ENCODE measurements at regions not wholly inside any gene's neighbourhood (a gene's known extent, or its start where the extent isn't known, plus 50 kb on each side); places are given as distances from the start of the nearest gene placed in this dataset.
A peak's percentile ranks its signal among the peaks of the same experiment; 100 is the strongest.

DNA sequence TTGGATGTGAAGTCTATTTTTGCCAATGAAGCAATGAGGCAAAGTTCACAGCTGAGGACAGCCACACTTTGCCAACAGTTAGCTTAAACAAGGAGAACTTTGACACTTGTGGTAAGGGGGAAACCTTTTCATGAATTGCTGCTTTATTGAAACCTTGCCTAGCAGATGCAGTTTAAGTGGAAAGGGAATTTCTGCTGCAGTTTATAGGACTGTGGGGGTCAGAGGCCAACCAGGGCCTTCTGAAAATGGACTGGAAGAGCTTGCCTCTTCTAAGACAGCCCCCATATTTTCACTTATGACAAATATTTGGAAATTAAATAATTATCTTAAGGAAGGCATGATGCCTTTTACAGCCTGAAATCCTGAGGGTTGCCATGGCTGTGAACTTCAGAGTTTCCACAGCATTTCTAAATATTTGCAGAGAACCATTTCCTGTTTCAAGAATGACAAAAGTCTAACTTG is 550.3 kb downstream of the RAB28 start (continued):
- TF ChIP-seq, protein P1, sequence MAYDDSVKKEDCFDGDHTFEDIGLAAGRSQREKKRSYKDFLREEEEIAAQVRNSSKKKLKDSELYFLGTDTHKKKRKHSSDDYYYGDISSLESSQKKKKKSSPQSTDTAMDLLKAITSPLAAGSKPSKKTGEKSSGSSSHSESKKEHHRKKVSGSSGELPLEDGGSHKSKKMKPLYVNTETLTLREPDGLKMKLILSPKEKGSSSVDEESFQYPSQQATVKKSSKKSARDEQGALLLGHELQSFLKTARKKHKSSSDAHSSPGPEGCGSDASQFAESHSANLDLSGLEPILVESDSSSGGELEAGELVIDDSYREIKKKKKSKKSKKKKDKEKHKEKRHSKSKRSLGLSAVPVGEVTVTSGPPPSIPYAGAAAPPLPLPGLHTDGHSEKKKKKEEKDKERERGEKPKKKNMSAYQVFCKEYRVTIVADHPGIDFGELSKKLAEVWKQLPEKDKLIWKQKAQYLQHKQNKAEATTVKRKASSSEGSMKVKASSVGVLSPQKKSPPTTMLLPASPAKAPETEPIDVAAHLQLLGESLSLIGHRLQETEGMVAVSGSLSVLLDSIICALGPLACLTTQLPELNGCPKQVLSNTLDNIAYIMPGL (CRISPR knock-in tag; IDR thresholded peaks at IDR 0.05; ENCODE audit: borderline replicate concordance in 1 of 2, low read depth in 1 of 2): no peak
- TF ChIP-seq ZNF883 (CRISPR knock-in tag; IDR thresholded peaks at IDR 0.05; ENCODE audit: not compliant biosample characterization): no peak
- no peak for TF ChIP-seq ATRX (CRISPR knock-in tag; IDR thresholded peaks at IDR 0.05; ENCODE audit: borderline replicate concordance)
- TF ChIP-seq ARID2 (CRISPR knock-in tag; IDR thresholded peaks at IDR 0.05; ENCODE audit: borderline replicate concordance): no peak
- peak; percentile 66; the same call in 1 of the 2 replicates for TF ChIP-seq SOX13 (IDR thresholded peaks at IDR 0.05)
- peak in 1 of 2 experiments; percentile 91; a peak in 2 of 4 replicates for TF ChIP-seq SOX13 (CRISPR knock-in tag; conservative IDR thresholded peaks at IDR 0.05 in 1 of 2, IDR thresholded peaks at IDR 0.05 in 1 of 2)
- 0 out of 2 replicates have a peak, but pooled peaks have one; percentile 35 for TF ChIP-seq ZFP1 (CRISPR knock-in tag; IDR thresholded peaks at IDR 0.05)
- TF ChIP-seq REPIN1 (CRISPR knock-in tag; IDR thresholded peaks at IDR 0.05; ENCODE audit: borderline replicate concordance, low read depth): 0 out of 2 replicates have a peak, but pooled peaks have one; percentile 25
- TF ChIP-seq NFE2 (CRISPR knock-in tag; IDR thresholded peaks at IDR 0.05): no peak
- TF ChIP-seq, protein P2, sequence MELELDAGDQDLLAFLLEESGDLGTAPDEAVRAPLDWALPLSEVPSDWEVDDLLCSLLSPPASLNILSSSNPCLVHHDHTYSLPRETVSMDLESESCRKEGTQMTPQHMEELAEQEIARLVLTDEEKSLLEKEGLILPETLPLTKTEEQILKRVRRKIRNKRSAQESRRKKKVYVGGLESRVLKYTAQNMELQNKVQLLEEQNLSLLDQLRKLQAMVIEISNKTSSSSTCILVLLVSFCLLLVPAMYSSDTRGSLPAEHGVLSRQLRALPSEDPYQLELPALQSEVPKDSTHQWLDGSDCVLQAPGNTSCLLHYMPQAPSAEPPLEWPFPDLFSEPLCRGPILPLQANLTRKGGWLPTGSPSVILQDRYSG (CRISPR knock-in tag; IDR thresholded peaks at IDR 0.05): no peak
- TF ChIP-seq GTF3A (CRISPR knock-in tag; conservative IDR thresholded peaks at IDR 0.05): no peak
- TF ChIP-seq, protein P3, sequence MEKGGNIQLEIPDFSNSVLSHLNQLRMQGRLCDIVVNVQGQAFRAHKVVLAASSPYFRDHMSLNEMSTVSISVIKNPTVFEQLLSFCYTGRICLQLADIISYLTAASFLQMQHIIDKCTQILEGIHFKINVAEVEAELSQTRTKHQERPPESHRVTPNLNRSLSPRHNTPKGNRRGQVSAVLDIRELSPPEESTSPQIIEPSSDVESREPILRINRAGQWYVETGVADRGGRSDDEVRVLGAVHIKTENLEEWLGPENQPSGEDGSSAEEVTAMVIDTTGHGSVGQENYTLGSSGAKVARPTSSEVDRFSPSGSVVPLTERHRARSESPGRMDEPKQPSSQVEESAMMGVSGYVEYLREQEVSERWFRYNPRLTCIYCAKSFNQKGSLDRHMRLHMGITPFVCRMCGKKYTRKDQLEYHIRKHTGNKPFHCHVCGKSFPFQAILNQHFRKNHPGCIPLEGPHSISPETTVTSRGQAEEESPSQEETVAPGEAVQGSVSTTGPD (CRISPR knock-in tag; IDR thresholded peaks at IDR 0.05): peak; percentile 95
- no peak for TF ChIP-seq ZNF432 (CRISPR knock-in tag; IDR thresholded peaks at IDR 0.05; ENCODE audit: borderline replicate concordance)
- peak; percentile 61 for TF ChIP-seq MAX (IDR thresholded peaks at IDR 0.05)
- no peak for TF ChIP-seq ZNF251 (CRISPR knock-in tag; IDR thresholded peaks at IDR 0.05)
- peak; percentile 71 for TF ChIP-seq ELF3 (CRISPR knock-in tag; IDR thresholded peaks at IDR 0.05)
- no peak for TF ChIP-seq ZNF138 (CRISPR knock-in tag; IDR thresholded peaks at IDR 0.05; ENCODE audit: low read depth)
- TF ChIP-seq, protein P4, sequence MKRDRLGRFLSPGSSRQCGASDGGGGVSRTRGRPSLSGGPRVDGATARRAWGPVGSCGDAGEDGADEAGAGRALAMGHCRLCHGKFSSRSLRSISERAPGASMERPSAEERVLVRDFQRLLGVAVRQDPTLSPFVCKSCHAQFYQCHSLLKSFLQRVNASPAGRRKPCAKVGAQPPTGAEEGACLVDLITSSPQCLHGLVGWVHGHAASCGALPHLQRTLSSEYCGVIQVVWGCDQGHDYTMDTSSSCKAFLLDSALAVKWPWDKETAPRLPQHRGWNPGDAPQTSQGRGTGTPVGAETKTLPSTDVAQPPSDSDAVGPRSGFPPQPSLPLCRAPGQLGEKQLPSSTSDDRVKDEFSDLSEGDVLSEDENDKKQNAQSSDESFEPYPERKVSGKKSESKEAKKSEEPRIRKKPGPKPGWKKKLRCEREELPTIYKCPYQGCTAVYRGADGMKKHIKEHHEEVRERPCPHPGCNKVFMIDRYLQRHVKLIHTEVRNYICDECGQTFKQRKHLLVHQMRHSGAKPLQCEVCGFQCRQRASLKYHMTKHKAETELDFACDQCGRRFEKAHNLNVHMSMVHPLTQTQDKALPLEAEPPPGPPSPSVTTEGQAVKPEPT (CRISPR knock-in tag; IDR thresholded peaks at IDR 0.05; ENCODE audit: low read depth): no peak
- TF ChIP-seq, protein P5, sequence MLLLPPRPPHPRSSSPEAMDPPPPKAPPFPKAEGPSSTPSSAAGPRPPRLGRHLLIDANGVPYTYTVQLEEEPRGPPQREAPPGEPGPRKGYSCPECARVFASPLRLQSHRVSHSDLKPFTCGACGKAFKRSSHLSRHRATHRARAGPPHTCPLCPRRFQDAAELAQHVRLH (CRISPR knock-in tag; IDR thresholded peaks at IDR 0.05; ENCODE audit: borderline replicate concordance, low read depth): peak; percentile 20; the same call in 1 of the 2 replicates
- peak; percentile 89; the same call in 1 of the 2 replicates for TF ChIP-seq SMAD3 (CRISPR knock-in tag; IDR thresholded peaks at IDR 0.05)
- TF ChIP-seq, protein P6, sequence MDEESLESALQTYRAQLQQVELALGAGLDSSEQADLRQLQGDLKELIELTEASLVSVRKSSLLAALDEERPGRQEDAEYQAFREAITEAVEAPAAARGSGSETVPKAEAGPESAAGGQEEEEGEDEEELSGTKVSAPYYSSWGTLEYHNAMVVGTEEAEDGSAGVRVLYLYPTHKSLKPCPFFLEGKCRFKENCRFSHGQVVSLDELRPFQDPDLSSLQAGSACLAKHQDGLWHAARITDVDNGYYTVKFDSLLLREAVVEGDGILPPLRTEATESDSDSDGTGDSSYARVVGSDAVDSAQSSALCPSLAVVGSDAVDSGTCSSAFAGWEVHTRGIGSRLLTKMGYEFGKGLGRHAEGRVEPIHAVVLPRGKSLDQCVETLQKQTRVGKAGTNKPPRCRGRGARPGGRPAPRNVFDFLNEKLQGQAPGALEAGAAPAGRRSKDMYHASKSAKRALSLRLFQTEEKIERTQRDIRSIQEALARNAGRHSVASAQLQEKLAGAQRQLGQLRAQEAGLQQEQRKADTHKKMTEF (CRISPR knock-in tag; IDR thresholded peaks at IDR 0.05): peak; percentile 74
- peak; percentile 99 for TF ChIP-seq HNF4A (CRISPR knock-in tag; IDR thresholded peaks at IDR 0.05)
- TF ChIP-seq ZNF431 (CRISPR knock-in tag; IDR thresholded peaks at IDR 0.05; ENCODE audit: borderline replicate concordance, low read depth): 0 out of 2 replicates have a peak, but pooled peaks have one; percentile 67

Measured in HepG2 (cell line).